Endothelial cell of umbilical vein (primary cell): ENCODE measurements at regions not wholly inside any gene's neighbourhood (a gene's known extent, or its start where the extent isn't known, plus 50 kb on each side); places are given as distances from the start of the nearest gene placed in this dataset.

ENCODE experiments used
- BruUV-seq: library from RNA; stranded (reverse); fragments of 400-500 nt; replicated peaks from 2 replicates; lab custom pipeline; 2021; lab: Mats Ljungman, UMichigan
- CTCF ChIA-PET: fragments of 300-600, 350-600 bp; sonication (Branson Sonifier 250); formaldehyde crosslinking; loops from one replicate; lab custom pipeline; 2021; ENCODE audit warnings: antibody characterized with exemption, inconsistent platforms; lab: Charles Lee
- POLR2A ChIA-PET: fragments of 300-600, 350-600 bp; sonication (Branson Sonifier 250); formaldehyde crosslinking; loops from one replicate; lab custom pipeline; 2021; ENCODE audit warnings: antibody characterized with exemption, inconsistent platforms; lab: Charles Lee
- DNase-seq: peaks from one replicate; pipeline ENCODE4 v3.0.0-alpha.2; 2011; ENCODE audit warnings: low read depth, low spot score
- FAIRE-seq: peaks from 2 replicates; lab custom pipeline; 2011; peaks lifted over from hg19 to GRCh38; lab: Jason Lieb, UNC
- H2AFZ ChIP-seq: 2 replicates; pipeline ENCODE4 v1.6.0; 2012; ENCODE audit warnings: low read depth, low read length, control low read depth, inconsistent platforms
- H3K27ac ChIP-seq: 2 replicates; pipeline ENCODE4 v1.5.1; 2011; ENCODE audit warnings: low read depth, mild to moderate bottlenecking, control low read depth, low read length, moderate library complexity; ENCODE audit not compliant: insufficient read depth
- H3K27me3 ChIP-seq, 2 experiments: 2 replicates each; pipeline versions ENCODE4 v1.6.0 to v1.6.1; 2011; ENCODE audit warnings: low read length in 2 of 2, mixed read lengths in 1 of 2; ENCODE audit not compliant: control insufficient read depth in 2 of 2, insufficient read depth in 2 of 2
- H3K36me3 ChIP-seq, 2 experiments: 2 replicates in 1 of 2; 3 replicates in 1 of 2; pipeline ENCODE4 v1.5.1; 2011; ENCODE audit warnings: low read length in 2 of 2, mild to moderate bottlenecking in 1 of 2, moderate library complexity in 1 of 2; ENCODE audit not compliant: control insufficient read depth in 2 of 2, insufficient read depth in 2 of 2; ENCODE audit errors: extremely low read depth in 1 of 2
- H3K4me1 ChIP-seq: 3 replicates; pipeline ENCODE4 v1.5.1; 2011; ENCODE audit warnings: mild to moderate bottlenecking, low read length; ENCODE audit not compliant: control insufficient read depth, insufficient read depth; ENCODE audit errors: extremely low read depth
- H3K4me2 ChIP-seq: 2 replicates; pipeline ENCODE4 v1.6.1; 2011; ENCODE audit warnings: low read length, control low read depth, mixed read lengths; ENCODE audit not compliant: insufficient read depth
- H3K4me3 ChIP-seq, 3 experiments: fragments of 200-600 bp in 1 of 3; sonication (generic), shearing (Covaris generic) in 1 of 3; replicated peaks in 1 of 3; 2 replicates each; pipeline ENCODE4 v1.5.1; 2011 to 2016; ENCODE audit warnings: control low read depth in 3 of 3, low read length in 3 of 3, mild to moderate bottlenecking in 2 of 3, inconsistent platforms in 1 of 3, low read depth in 1 of 3, moderate library complexity in 1 of 3; ENCODE audit not compliant: insufficient read depth in 1 of 3
- H3K79me2 ChIP-seq: 2 replicates; pipeline ENCODE4 v1.6.0; 2012; ENCODE audit warnings: low read length, inconsistent platforms; ENCODE audit not compliant: control insufficient read depth, insufficient read depth
- H3K9ac ChIP-seq: replicated peaks from 2 replicates; pipeline ENCODE3; 2011; ENCODE audit warnings: low read length, control low read depth; ENCODE audit not compliant: insufficient read depth; ENCODE audit errors: extremely low read depth
- H3K9me1 ChIP-seq: replicated peaks from 3 replicates; pipeline ENCODE4 v1.6.0; 2011; ENCODE audit warnings: mild to moderate bottlenecking, low read length; ENCODE audit not compliant: control insufficient read depth, insufficient read depth; ENCODE audit errors: extremely low read depth
- H3K9me3 ChIP-seq: replicated peaks from 2 replicates; pipeline ENCODE4 v1.5.1; 2012; ENCODE audit warnings: low read length, inconsistent platforms; ENCODE audit not compliant: control insufficient read depth, insufficient read depth
- H4K20me1 ChIP-seq: replicated peaks from 2 replicates; pipeline ENCODE3; 2011; ENCODE audit warnings: mild to moderate bottlenecking, low read length; ENCODE audit not compliant: control insufficient read depth, insufficient read depth; ENCODE audit errors: extremely low read depth
- EZH2 ChIP-seq: IDR thresholded peaks from 2 replicates; pipeline ENCODE4 v1.6.1; 2012; ENCODE audit warnings: borderline replicate concordance, low read depth, mild to moderate bottlenecking, moderate library complexity, low read length, inconsistent platforms; ENCODE audit not compliant: severe bottlenecking
- FOS ChIP-seq: IDR thresholded peaks from 2 replicates; pipeline ENCODE4 v1.6.1; 2011; ENCODE audit warnings: mild to moderate bottlenecking, low read length, moderate library complexity, borderline replicate concordance; ENCODE audit not compliant: insufficient read depth
- GATA2 ChIP-seq: IDR thresholded peaks from 2 replicates; pipeline ENCODE4 v1.7.0; 2011; ENCODE audit warnings: low read depth, mild to moderate bottlenecking, moderate library complexity, mixed read lengths, low read length; ENCODE audit not compliant: insufficient read length, insufficient read depth
- JUN ChIP-seq: IDR thresholded peaks from 2 replicates; pipeline ENCODE4 v1.6.1; 2011; ENCODE audit warnings: borderline replicate concordance, low read depth; ENCODE audit not compliant: insufficient read length, insufficient read depth
- POLR2AphosphoS5 ChIP-seq: IDR thresholded peaks from 2 replicates; pipeline ENCODE4 v1.6.1; 2012; ENCODE audit warnings: low read depth, mild to moderate bottlenecking, control low read depth, low read length, moderate library complexity; ENCODE audit not compliant: insufficient read depth
- dilution Hi-C: fragments of 300-500 bp; cut with MboI; formaldehyde crosslinking; loops from one replicate; pipeline ENCODE4 v1.15.0; 2019; ENCODE audit warnings: low sequenced_read_pairs; ENCODE audit not compliant: extremely low pct_ligation_motif_present
- intact Hi-C: fragments of 100-400 bp; cut with micrococcal nuclease; formaldehyde crosslinking; loops from one replicate; pipeline ENCODE4 v1.10.0; 2022
- TF ChIP-seq, protein P1 (sequence below): IDR thresholded peaks from 2 replicates; pipeline ENCODE4 v1.6.1; 2011; ENCODE audit not compliant: insufficient read depth, insufficient read length
- TF ChIP-seq, protein P2 (sequence below), 2 donors: IDR thresholded peaks; 1 replicate in 1 of 2; 2 replicates in 1 of 2; pipeline ENCODE4 v1.5.1; 2011; ENCODE audit warnings: low read length in 2 of 2, mild to moderate bottlenecking in 2 of 2, moderate library complexity in 2 of 2, control low read depth in 1 of 2, inconsistent platforms in 1 of 2, low read depth in 1 of 2; ENCODE audit not compliant: insufficient read depth in 1 of 2; ENCODE audit errors: extremely low read depth in 1 of 2

DNA sequence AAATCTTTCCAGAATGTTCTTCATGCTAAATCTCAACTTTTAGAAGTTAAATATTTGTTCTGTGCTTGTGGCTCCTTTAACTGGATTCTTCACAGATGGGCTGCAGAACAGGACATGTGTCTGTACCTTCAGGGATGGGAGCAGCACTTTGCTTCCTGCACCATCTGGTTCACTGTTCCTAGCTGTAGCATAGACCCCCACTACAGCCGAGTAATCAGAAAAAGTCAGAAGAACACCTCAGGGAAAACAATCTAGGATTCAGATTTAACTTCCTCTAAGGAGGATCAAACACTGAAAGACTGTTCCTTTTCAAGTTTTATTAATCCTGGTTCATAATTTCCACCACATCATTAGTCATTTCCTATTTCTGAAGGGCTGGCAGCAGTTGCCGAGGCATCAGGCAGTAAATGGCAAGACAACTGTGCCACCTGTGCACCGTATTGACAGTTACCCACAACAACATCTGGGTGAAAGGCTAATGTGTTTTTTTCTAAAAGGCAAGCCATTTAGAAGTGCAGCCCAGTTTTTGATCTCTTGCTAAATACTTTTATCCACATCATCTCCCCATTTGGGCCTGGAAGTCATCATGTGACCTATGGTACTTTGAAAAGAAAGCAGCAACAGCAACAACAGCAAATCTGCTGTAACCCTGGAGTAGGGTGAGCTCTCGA is 212.8 kb upstream of the BMP4 start:
- no TSS peak for BruUV-seq
- Histone ChIP-seq H3K36me3 (no peaks in the 10 kb centered on the region), H3K4me2 (peak overlapping the region; percentile 49), H4K20me1 (no peaks in the 10 kb centered on the region), H3K4me3 (no peak overlapping the region), H3K79me2 (no peaks in the 10 kb centered on the region), H3K27me3 (no peaks in the 10 kb centered on the region), H3K9me3 (no peaks in the 10 kb centered on the region), H3K27ac (peak overlapping the region; percentile 59), H3K9ac (no peak overlapping the region), H3K4me1 (peaks cover 54% of the 10 kb centered on the region), H2AFZ (peak overlapping the region; percentile 36), H3K9me1 (no peaks in the 10 kb centered on the region)
- FAIRE-seq: peak; percentile 63
- ChIA-PET POLR2A (no interaction called here), CTCF (interaction anchor here (1.0 to 6.8 kb wide), 6 partner anchors 29 to 630 kb away, joined by 3 to 103 read pairs (median 4); no protein-coding TSS in a partner anchor)
- intact Hi-C loops: loop anchor here (1.0 kb wide), 3 partner anchors 22 to 213 kb away; partner anchors contain the start of gene BMP4
- DNase-seq: peak; percentile 90
- dilution Hi-C loops: no loop called here
- TF ChIP-seq FOS (peak; percentile 77), POLR2AphosphoS5 (peak; percentile 26), JUN (peak; percentile 89), EZH2 (no peak), GATA2 (peak; percentile 35)
- TF ChIP-seq, protein P1, sequence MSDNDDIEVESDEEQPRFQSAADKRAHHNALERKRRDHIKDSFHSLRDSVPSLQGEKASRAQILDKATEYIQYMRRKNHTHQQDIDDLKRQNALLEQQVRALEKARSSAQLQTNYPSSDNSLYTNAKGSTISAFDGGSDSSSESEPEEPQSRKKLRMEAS: no peak
- TF ChIP-seq, protein P2, sequence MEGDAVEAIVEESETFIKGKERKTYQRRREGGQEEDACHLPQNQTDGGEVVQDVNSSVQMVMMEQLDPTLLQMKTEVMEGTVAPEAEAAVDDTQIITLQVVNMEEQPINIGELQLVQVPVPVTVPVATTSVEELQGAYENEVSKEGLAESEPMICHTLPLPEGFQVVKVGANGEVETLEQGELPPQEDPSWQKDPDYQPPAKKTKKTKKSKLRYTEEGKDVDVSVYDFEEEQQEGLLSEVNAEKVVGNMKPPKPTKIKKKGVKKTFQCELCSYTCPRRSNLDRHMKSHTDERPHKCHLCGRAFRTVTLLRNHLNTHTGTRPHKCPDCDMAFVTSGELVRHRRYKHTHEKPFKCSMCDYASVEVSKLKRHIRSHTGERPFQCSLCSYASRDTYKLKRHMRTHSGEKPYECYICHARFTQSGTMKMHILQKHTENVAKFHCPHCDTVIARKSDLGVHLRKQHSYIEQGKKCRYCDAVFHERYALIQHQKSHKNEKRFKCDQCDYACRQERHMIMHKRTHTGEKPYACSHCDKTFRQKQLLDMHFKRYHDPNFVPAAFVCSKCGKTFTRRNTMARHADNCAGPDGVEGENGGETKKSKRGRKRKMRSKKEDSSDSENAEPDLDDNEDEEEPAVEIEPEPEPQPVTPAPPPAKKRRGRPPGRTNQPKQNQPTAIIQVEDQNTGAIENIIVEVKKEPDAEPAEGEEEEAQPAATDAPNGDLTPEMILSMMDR (IDR thresholded peaks at IDR 0.05; ENCODE audit: extremely low read depth in 1 of 2, insufficient read depth in 1 of 2, low read depth in 1 of 2, low read length in 2 of 2): no peak
